Stimulated activated naive B cell treated with anti-CD40 and anti-IgM and Interleukin-4, amounts not matched to agents 10 μg/mL and 1 μg/mL and 100 μg/mL, for 72 hours (primary cell): ENCODE measurements at regions not wholly inside any gene's neighbourhood (a gene's known extent, or its start where the extent isn't known, plus 50 kb on each side); places are given as distances from the start of the nearest gene placed in this dataset.
"Not testable (repeated sequence)": the region's sequence is repeated elsewhere in the genome, so short reads cannot be mapped to it uniquely, and the experiment has no call there.

Source experiments
- ATAC-seq, 2 donors: fragments of 150-1000 bp; cut with Tn5 transposase; replicated peaks; 2 replicates each; pipeline ENCODE4 v1.10.0; 2021; ENCODE audit warnings: moderate library complexity in 1 of 2
- DNase-seq: peaks from one replicate; pipeline ENCODE4 v3.0.0; 2021
- H3K27ac Mint-ChIP-seq: one replicate; pipeline ENCODE4 v1.8.0; 2022; ENCODE audit warnings: mild to moderate bottlenecking, mixed read lengths
- H3K27me3 Mint-ChIP-seq, 2 donors: one replicate each; pipeline ENCODE4 v1.8.0; 2022; ENCODE audit warnings: mixed read lengths in 2 of 2
- H3K36me3 Mint-ChIP-seq, 2 donors: one replicate each; pipeline ENCODE4 v1.8.0; 2022; ENCODE audit warnings: mixed read lengths in 2 of 2, mild to moderate bottlenecking in 1 of 2
- H3K4me1 Mint-ChIP-seq, 2 donors: one replicate each; pipeline ENCODE4 v1.8.0; 2022; ENCODE audit warnings: mixed read lengths in 2 of 2, mild to moderate bottlenecking in 1 of 2
- H3K4me3 Mint-ChIP-seq, 2 donors: one replicate each; pipeline ENCODE4 v1.8.0; 2022; ENCODE audit warnings: mild to moderate bottlenecking in 2 of 2, mixed read lengths in 2 of 2, moderate library complexity in 1 of 2
- H3K9me3 Mint-ChIP-seq, 2 donors: one replicate each; pipeline ENCODE4 v1.8.0; 2022; ENCODE audit warnings: mixed read lengths in 2 of 2, mild to moderate bottlenecking in 1 of 2

- H3K27me3 Mint-ChIP-seq, H3K27ac Mint-ChIP-seq, DNase-seq, H3K4me3 Mint-ChIP-seq, ATAC-seq, H3K9me3 Mint-ChIP-seq, H3K4me1 Mint-ChIP-seq, H3K36me3 Mint-ChIP-seq: not testable (repeated sequence)
These were observed 1048.4 kb downstream of the PRIM2 start for GRCh38 chr6:58365856-58366255.

GRCh38 chr6:58406659-58407058 lies 1089.2 kb downstream of the PRIM2 start:
- H3K27ac Mint-ChIP-seq, H3K36me3 Mint-ChIP-seq, ATAC-seq, H3K4me3 Mint-ChIP-seq, H3K4me1 Mint-ChIP-seq, H3K27me3 Mint-ChIP-seq, DNase-seq: not testable (repeated sequence)
- H3K9me3 Mint-ChIP-seq, result peaks cover 13% of the 10 kb centered on the region in 2 donors

- no peaks in the 10 kb centered on the region for H3K36me3 Mint-ChIP-seq
- no peaks in the 10 kb centered on the region for H3K4me1 Mint-ChIP-seq
- DNase-seq, result no peak
- H3K27ac Mint-ChIP-seq, result no peak overlapping the region
- no peak overlapping the region for H3K4me3 Mint-ChIP-seq
- ATAC-seq, result no peak
- H3K9me3 Mint-ChIP-seq, result peaks cover 5 to 9% of the 10 kb centered on the region in 2 donors
- no peaks in the 10 kb centered on the region for H3K27me3 Mint-ChIP-seq
These were observed 1101.9 kb downstream of the PRIM2 start for GRCh38 chr6:58419321-58419720.
